ENCODE measurements at regions not wholly inside any gene's neighbourhood (a gene's known extent, or its start where the extent isn't known, plus 50 kb on each side); places are given as distances from the start of the nearest gene placed in this dataset.

- Histone ChIP-seq H3K4me1 (ENCODE audit: control insufficient read depth in 1 of 2, insufficient read depth in 2 of 2, low read length in 2 of 2) (no peaks in the 10 kb centered on the region), H3K27ac (ENCODE audit: low read depth, low read length) (no peak overlapping the region), H3K9ac (ENCODE audit: low read depth in 1 of 2, low read length in 2 of 2) (no peak overlapping the region), H3K36me3 (ENCODE audit: control insufficient read depth in 1 of 2, insufficient read depth in 2 of 2, low read length in 2 of 2) (no peaks in the 10 kb centered on the region), H3K9me3 (ENCODE audit: control insufficient read depth in 1 of 2, low read length in 2 of 2) (no peaks in the 10 kb centered on the region), H3K27me3 (ENCODE audit: control insufficient read depth in 1 of 2, insufficient read depth in 2 of 2, low read length in 2 of 2) (no peaks in the 10 kb centered on the region), H3K4me3 (ENCODE audit: low read depth in 1 of 2, low read length in 2 of 2) (no peak overlapping the region)
Measured at GRCh38 chr7:16051561-16052255, 365.2 kb upstream of the MEOX2 start.

GRCh38 chr7:16046041-16046440, 359.6 kb upstream of the MEOX2 start:
- H3K36me3 ChIP-seq (ENCODE audit: control insufficient read depth in 1 of 2, insufficient read depth in 2 of 2, low read length in 2 of 2): no peaks in the 10 kb centered on the region
- no peak overlapping the region for H3K4me3 ChIP-seq (ENCODE audit: low read depth in 1 of 2, low read length in 2 of 2)
- no peak overlapping the region for H3K9ac ChIP-seq (ENCODE audit: low read depth in 1 of 2, low read length in 2 of 2)
- no peaks in the 10 kb centered on the region for H3K4me1 ChIP-seq (ENCODE audit: control insufficient read depth in 1 of 2, insufficient read depth in 2 of 2, low read length in 2 of 2)
- no peaks in the 10 kb centered on the region for H3K27me3 ChIP-seq (ENCODE audit: control insufficient read depth in 1 of 2, insufficient read depth in 2 of 2, low read length in 2 of 2)
- no peaks in the 10 kb centered on the region for H3K9me3 ChIP-seq (ENCODE audit: control insufficient read depth in 1 of 2, low read length in 2 of 2)
- H3K27ac ChIP-seq (ENCODE audit: low read depth, low read length): no peak overlapping the region

- no peaks in the 10 kb centered on the region for H3K9me3 ChIP-seq (ENCODE audit: control insufficient read depth in 1 of 2, low read length in 2 of 2)
- H3K4me3 ChIP-seq (ENCODE audit: low read depth in 1 of 2, low read length in 2 of 2): no peak overlapping the region
Measured at GRCh38 chr7:16045296-16045695, 358.8 kb upstream of the MEOX2 start.

DNA sequence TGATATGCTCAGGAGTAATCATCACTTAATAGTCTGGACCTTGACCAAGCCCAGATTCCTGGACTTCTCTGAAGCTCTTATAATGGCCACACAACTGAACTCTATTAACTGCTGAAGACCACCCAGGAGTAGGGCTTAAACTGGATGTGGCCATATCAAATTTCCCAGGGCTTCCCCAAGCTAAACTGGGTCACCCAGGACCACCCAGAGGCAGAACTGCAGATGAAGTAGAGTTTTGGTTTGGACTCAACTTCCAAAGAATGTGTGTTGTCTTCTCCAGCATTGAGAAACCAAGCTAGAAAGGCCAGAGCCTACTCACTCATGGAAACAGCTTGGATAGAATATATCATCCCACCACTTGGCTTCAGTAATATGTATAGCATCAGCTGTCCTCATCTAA, 358.2 kb upstream of the MEOX2 start:
- H3K27ac ChIP-seq (ENCODE audit: low read depth, low read length): no peak overlapping the region
- H3K4me3 ChIP-seq (ENCODE audit: low read depth in 1 of 2, low read length in 2 of 2): no peak overlapping the region
- no peaks in the 10 kb centered on the region for H3K27me3 ChIP-seq (ENCODE audit: control insufficient read depth in 1 of 2, insufficient read depth in 2 of 2, low read length in 2 of 2)
- no peak overlapping the region for H3K9ac ChIP-seq (ENCODE audit: low read depth in 1 of 2, low read length in 2 of 2)
- H3K9me3 ChIP-seq (ENCODE audit: control insufficient read depth in 1 of 2, low read length in 2 of 2): no peaks in the 10 kb centered on the region
- H3K36me3 ChIP-seq (ENCODE audit: control insufficient read depth in 1 of 2, insufficient read depth in 2 of 2, low read length in 2 of 2): no peaks in the 10 kb centered on the region
- H3K4me1 ChIP-seq (ENCODE audit: control insufficient read depth in 1 of 2, insufficient read depth in 2 of 2, low read length in 2 of 2): no peaks in the 10 kb centered on the region

More at GRCh38 chr7:16045296-16045695, 358.8 kb upstream of the MEOX2 start:
- Histone ChIP-seq H3K27me3 (ENCODE audit: control insufficient read depth in 1 of 2, insufficient read depth in 2 of 2, low read length in 2 of 2) (no peaks in the 10 kb centered on the region), H3K36me3 (ENCODE audit: control insufficient read depth in 1 of 2, insufficient read depth in 2 of 2, low read length in 2 of 2) (no peaks in the 10 kb centered on the region), H3K4me1 (ENCODE audit: control insufficient read depth in 1 of 2, insufficient read depth in 2 of 2, low read length in 2 of 2) (no peaks in the 10 kb centered on the region), H3K27ac (ENCODE audit: low read depth, low read length) (no peak overlapping the region), H3K9ac (ENCODE audit: low read depth in 1 of 2, low read length in 2 of 2) (no peak overlapping the region)

DNA sequence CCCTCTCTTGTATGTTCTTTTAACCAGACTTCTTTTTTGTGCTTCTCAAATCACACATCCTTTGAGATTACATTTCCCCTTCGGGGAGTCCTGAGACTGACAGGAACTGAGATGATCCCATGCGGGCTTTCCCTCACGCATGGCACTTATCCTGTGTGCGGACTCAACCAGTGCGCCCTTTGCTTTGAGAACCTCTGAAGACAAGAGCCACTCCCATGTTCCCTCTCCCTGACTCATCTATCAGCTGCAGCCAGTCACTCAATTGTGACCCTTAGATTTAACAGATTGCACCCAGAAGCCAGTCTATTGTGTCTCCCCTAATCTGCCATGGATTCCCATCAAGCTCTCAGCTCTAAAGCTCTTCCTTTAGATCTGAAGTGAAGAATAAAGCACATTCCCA, 353.9 kb upstream of the MEOX2 start:
- no peaks in the 10 kb centered on the region for H3K27me3 ChIP-seq (ENCODE audit: control insufficient read depth in 1 of 2, insufficient read depth in 2 of 2, low read length in 2 of 2)
- H3K4me3 ChIP-seq (ENCODE audit: low read depth in 1 of 2, low read length in 2 of 2): no peak overlapping the region
- H3K36me3 ChIP-seq (ENCODE audit: control insufficient read depth in 1 of 2, insufficient read depth in 2 of 2, low read length in 2 of 2): no peaks in the 10 kb centered on the region
- no peaks in the 10 kb centered on the region for H3K9me3 ChIP-seq (ENCODE audit: control insufficient read depth in 1 of 2, low read length in 2 of 2)
- no peak overlapping the region for H3K27ac ChIP-seq (ENCODE audit: low read depth, low read length)
- no peak overlapping the region for H3K9ac ChIP-seq (ENCODE audit: low read depth in 1 of 2, low read length in 2 of 2)
- no peaks in the 10 kb centered on the region for H3K4me1 ChIP-seq (ENCODE audit: control insufficient read depth in 1 of 2, insufficient read depth in 2 of 2, low read length in 2 of 2)

GRCh38 chr7:16038906-16039305, 352.4 kb upstream of the MEOX2 start:
- Histone ChIP-seq H3K4me3 (ENCODE audit: low read depth in 1 of 2, low read length in 2 of 2) (no peak overlapping the region), H3K4me1 (ENCODE audit: control insufficient read depth in 1 of 2, insufficient read depth in 2 of 2, low read length in 2 of 2) (no peaks in the 10 kb centered on the region), H3K9me3 (ENCODE audit: control insufficient read depth in 1 of 2, low read length in 2 of 2) (no peaks in the 10 kb centered on the region), H3K36me3 (ENCODE audit: control insufficient read depth in 1 of 2, insufficient read depth in 2 of 2, low read length in 2 of 2) (no peaks in the 10 kb centered on the region), H3K27me3 (ENCODE audit: control insufficient read depth in 1 of 2, insufficient read depth in 2 of 2, low read length in 2 of 2) (no peaks in the 10 kb centered on the region), H3K9ac (ENCODE audit: low read depth in 1 of 2, low read length in 2 of 2) (no peak overlapping the region), H3K27ac (ENCODE audit: low read depth, low read length) (no peak overlapping the region)

DNA sequence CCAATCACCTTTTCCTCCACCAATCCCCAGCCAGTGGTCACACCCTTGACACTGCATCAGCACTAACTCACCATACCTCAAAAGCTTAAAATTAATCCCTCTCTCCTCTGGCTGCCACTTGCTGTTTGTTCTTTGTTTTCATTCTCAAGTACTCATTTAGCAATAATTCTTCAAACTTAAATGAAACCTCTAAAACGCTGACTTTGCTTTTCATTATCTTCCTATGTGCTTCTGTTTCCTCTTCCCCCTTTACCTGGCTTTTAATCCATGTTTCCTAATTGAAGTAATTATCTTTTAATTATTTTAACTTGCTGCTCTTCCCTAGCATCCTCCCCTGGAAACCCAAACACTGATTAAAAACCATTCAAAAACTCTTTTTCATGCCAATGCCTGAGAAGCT, 348.9 kb upstream of the MEOX2 start:
- Histone ChIP-seq H3K4me1 (ENCODE audit: control insufficient read depth in 1 of 2, insufficient read depth in 2 of 2, low read length in 2 of 2) (no peaks in the 10 kb centered on the region), H3K9me3 (ENCODE audit: control insufficient read depth in 1 of 2, low read length in 2 of 2) (no peaks in the 10 kb centered on the region), H3K4me3 (ENCODE audit: low read depth in 1 of 2, low read length in 2 of 2) (no peak overlapping the region), H3K27me3 (ENCODE audit: control insufficient read depth in 1 of 2, insufficient read depth in 2 of 2, low read length in 2 of 2) (no peaks in the 10 kb centered on the region), H3K36me3 (ENCODE audit: control insufficient read depth in 1 of 2, insufficient read depth in 2 of 2, low read length in 2 of 2) (no peaks in the 10 kb centered on the region), H3K9ac (ENCODE audit: low read depth in 1 of 2, low read length in 2 of 2) (no peak overlapping the region), H3K27ac (ENCODE audit: low read depth, low read length) (no peak overlapping the region)

DNA sequence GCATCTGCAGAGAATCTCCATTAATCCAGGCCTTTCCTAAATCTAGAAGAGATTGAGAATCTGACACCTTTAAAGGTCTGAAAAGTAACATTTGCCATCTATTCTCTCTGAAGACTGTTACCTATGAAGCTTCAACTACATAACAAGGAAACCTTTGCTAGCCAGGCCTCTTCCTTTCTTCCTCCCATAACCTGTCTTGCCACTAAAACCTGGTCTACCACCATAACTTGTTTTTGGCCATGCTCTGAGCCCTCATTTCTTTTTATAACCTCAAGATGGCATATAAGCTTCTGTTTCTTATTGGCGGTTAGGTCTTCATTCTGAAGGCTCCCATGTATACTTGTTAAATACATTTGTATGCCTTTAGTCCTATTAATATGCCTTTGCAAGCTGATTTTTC, 348.4 kb upstream of the MEOX2 start:
- Histone ChIP-seq H3K4me3 (ENCODE audit: low read depth in 1 of 2, low read length in 2 of 2) (no peak overlapping the region), H3K4me1 (ENCODE audit: control insufficient read depth in 1 of 2, insufficient read depth in 2 of 2, low read length in 2 of 2) (no peaks in the 10 kb centered on the region), H3K9me3 (ENCODE audit: control insufficient read depth in 1 of 2, low read length in 2 of 2) (no peaks in the 10 kb centered on the region), H3K36me3 (ENCODE audit: control insufficient read depth in 1 of 2, insufficient read depth in 2 of 2, low read length in 2 of 2) (no peaks in the 10 kb centered on the region), H3K27ac (ENCODE audit: low read depth, low read length) (no peak overlapping the region), H3K9ac (ENCODE audit: low read depth in 1 of 2, low read length in 2 of 2) (no peak overlapping the region), H3K27me3 (ENCODE audit: control insufficient read depth in 1 of 2, insufficient read depth in 2 of 2, low read length in 2 of 2) (no peaks in the 10 kb centered on the region)

GRCh38 chr7:16034353-16034752, 347.9 kb upstream of the MEOX2 start:
- no peak overlapping the region for H3K27ac ChIP-seq (ENCODE audit: low read depth, low read length)
- no peaks in the 10 kb centered on the region for H3K4me1 ChIP-seq (ENCODE audit: control insufficient read depth in 1 of 2, insufficient read depth in 2 of 2, low read length in 2 of 2)
- H3K27me3 ChIP-seq (ENCODE audit: control insufficient read depth in 1 of 2, insufficient read depth in 2 of 2, low read length in 2 of 2): no peaks in the 10 kb centered on the region
- H3K9ac ChIP-seq (ENCODE audit: low read depth in 1 of 2, low read length in 2 of 2): no peak overlapping the region
- no peak overlapping the region for H3K4me3 ChIP-seq (ENCODE audit: low read depth in 1 of 2, low read length in 2 of 2)
- H3K9me3 ChIP-seq (ENCODE audit: control insufficient read depth in 1 of 2, low read length in 2 of 2): no peaks in the 10 kb centered on the region
- no peaks in the 10 kb centered on the region for H3K36me3 ChIP-seq (ENCODE audit: control insufficient read depth in 1 of 2, insufficient read depth in 2 of 2, low read length in 2 of 2)

- no peak overlapping the region for H3K27ac ChIP-seq (ENCODE audit: low read depth, low read length)
- H3K9ac ChIP-seq (ENCODE audit: low read depth in 1 of 2, low read length in 2 of 2): no peak overlapping the region
- no peaks in the 10 kb centered on the region for H3K27me3 ChIP-seq (ENCODE audit: control insufficient read depth in 1 of 2, insufficient read depth in 2 of 2, low read length in 2 of 2)
- H3K4me1 ChIP-seq (ENCODE audit: control insufficient read depth in 1 of 2, insufficient read depth in 2 of 2, low read length in 2 of 2): no peaks in the 10 kb centered on the region
- H3K4me3 ChIP-seq (ENCODE audit: low read depth in 1 of 2, low read length in 2 of 2): no peak overlapping the region
- H3K36me3 ChIP-seq (ENCODE audit: control insufficient read depth in 1 of 2, insufficient read depth in 2 of 2, low read length in 2 of 2): no peaks in the 10 kb centered on the region
- H3K9me3 ChIP-seq (ENCODE audit: control insufficient read depth in 1 of 2, low read length in 2 of 2): no peaks in the 10 kb centered on the region
Measured at GRCh38 chr7:16033233-16033632, 346.8 kb upstream of the MEOX2 start.

DNA sequence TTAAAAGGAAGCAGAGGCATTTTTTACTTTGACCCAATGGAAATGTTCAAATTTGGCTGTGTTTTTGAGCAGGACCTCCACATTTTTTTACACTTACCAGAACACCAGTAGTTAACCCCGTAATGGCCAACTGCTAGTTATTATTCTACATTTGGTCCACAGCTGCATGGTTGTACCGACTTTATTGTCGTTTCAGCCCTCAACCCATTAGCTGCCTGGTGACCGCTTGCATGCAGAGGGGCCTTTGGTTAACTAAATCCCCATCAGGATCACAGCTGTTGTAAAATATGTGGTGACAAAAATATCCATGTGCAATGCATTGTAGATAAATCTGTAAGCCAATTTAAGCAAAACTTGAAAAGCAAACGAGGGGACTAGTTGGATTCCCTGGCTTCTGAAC, 342.2 kb upstream of the MEOX2 start:
- no peaks in the 10 kb centered on the region for H3K4me1 ChIP-seq (ENCODE audit: control insufficient read depth in 1 of 2, insufficient read depth in 2 of 2, low read length in 2 of 2)
- H3K9ac ChIP-seq (ENCODE audit: low read depth in 1 of 2, low read length in 2 of 2): no peak overlapping the region
- H3K27ac ChIP-seq (ENCODE audit: low read depth, low read length): no peak overlapping the region
- H3K36me3 ChIP-seq (ENCODE audit: control insufficient read depth in 1 of 2, insufficient read depth in 2 of 2, low read length in 2 of 2): no peaks in the 10 kb centered on the region
- H3K4me3 ChIP-seq (ENCODE audit: low read depth in 1 of 2, low read length in 2 of 2): no peak overlapping the region
- H3K9me3 ChIP-seq (ENCODE audit: control insufficient read depth in 1 of 2, low read length in 2 of 2): no peaks in the 10 kb centered on the region
- H3K27me3 ChIP-seq (ENCODE audit: control insufficient read depth in 1 of 2, insufficient read depth in 2 of 2, low read length in 2 of 2): no peaks in the 10 kb centered on the region

Measured in duodenal mucosa (tissue), 2 donors.